NB4 (cell line): ENCODE measurements at regions not wholly inside any gene's neighbourhood (a gene's known extent, or its start where the extent isn't known, plus 50 kb on each side); places are given as distances from the start of the nearest gene placed in this dataset.

Experiments used
- DNase-seq: peaks from one replicate; pipeline ENCODE4 v3.0.0; 2010; ENCODE audit warnings: low read depth
- H3K4me3 ChIP-seq: one replicate; pipeline ENCODE4 v1.5.1; 2011; ENCODE audit warnings: mild to moderate bottlenecking, low read depth, low read length, moderate library complexity
- CTCF ChIP-seq: IDR thresholded peaks from one replicate; pipeline ENCODE4 v1.5.1; 2012; ENCODE audit warnings: low read depth, low read length
- MAX ChIP-seq: IDR thresholded peaks from 2 replicates; pipeline ENCODE4 v1.6.1; 2011; ENCODE audit warnings: low read depth, low read length
- MYC ChIP-seq: IDR thresholded peaks from 2 replicates; pipeline ENCODE4 v1.6.1; 2011; ENCODE audit warnings: low read depth, low read length
- POLR2A ChIP-seq: IDR thresholded peaks from 2 replicates; pipeline ENCODE4 v1.6.1; 2011; ENCODE audit warnings: mild to moderate bottlenecking; ENCODE audit not compliant: insufficient read length; ENCODE audit errors: extremely low read depth

GRCh38 chr6:134819236-134819635 lies 130.7 kb downstream of the ALDH8A1 start:
- DNase-seq: no peak
- TF ChIP-seq CTCF: no peak
- TF ChIP-seq MAX: no peak
- TF ChIP-seq POLR2A: no peak
- TF ChIP-seq MYC: no peak
- H3K4me3 ChIP-seq: no peak overlapping the region

- no peak overlapping the region for H3K4me3 ChIP-seq
- no peak for DNase-seq
- TF ChIP-seq CTCF (no peak), MYC (no peak), MAX (no peak), POLR2A (no peak)
Measured at GRCh38 chr6:134817448-134817847, 132.5 kb downstream of the ALDH8A1 start.

- H3K4me3 ChIP-seq: no peak overlapping the region
- TF ChIP-seq MYC (no peak), POLR2A (no peak), CTCF (no peak), MAX (no peak)
- DNase-seq: no peak
Measured at GRCh38 chr6:134816780-134817179, 133.1 kb downstream of the ALDH8A1 start.

GRCh38 chr6:134816300-134816699 lies 133.6 kb downstream of the ALDH8A1 start:
- no peak for TF ChIP-seq MYC
- no peak for TF ChIP-seq MAX
- no peak for TF ChIP-seq CTCF
- no peak for TF ChIP-seq POLR2A
- no peak for DNase-seq
- H3K4me3 ChIP-seq: no peak overlapping the region

GRCh38 chr6:134814076-134814695 lies 135.7 kb downstream of the ALDH8A1 start:
- no peak overlapping the region for H3K4me3 ChIP-seq
- TF ChIP-seq CTCF (no peak), MYC (no peak), POLR2A (no peak), MAX (no peak)
- DNase-seq: no peak
